ENCODE measurements at regions not wholly inside any gene's neighbourhood (a gene's known extent, or its start where the extent isn't known, plus 50 kb on each side); places are given as distances from the start of the nearest gene placed in this dataset.

- no peak for DNase-seq
- ATAC-seq: no peak
- Mint-ChIP-seq H3K4me1 (peaks cover 0 to 2% (median 0%) of the 10 kb centered on the region in 4 donors), H3K9me3 (peaks cover 0 to 2% (median 0%) of the 10 kb centered on the region in 9 donors), H3K4me3 (no peak overlapping the region), H3K36me3 (no peaks in the 10 kb centered on the region), H3K27me3 (peaks cover 0 to 17% (median 4%) of the 10 kb centered on the region in 5 donors), H3K27ac (no peak overlapping the region)
- POLR2A ChIA-PET: no interaction called here
These were observed 310.7 kb upstream of the CDH4 start for GRCh38 chr20:60941379-60941778.

GRCh38 chr20:60947819-60948218 lies 304.2 kb upstream of the CDH4 start:
- POLR2A ChIA-PET: no interaction called here
- H3K4me1 Mint-ChIP-seq: no peaks in the 10 kb centered on the region
- no peaks in the 10 kb centered on the region for H3K9me3 Mint-ChIP-seq
- H3K27me3 Mint-ChIP-seq: peaks cover 0 to 8% (median 5%) of the 10 kb centered on the region in 5 donors
- DNase-seq (no peak), ATAC-seq (no peak)
- no peak overlapping the region for H3K27ac Mint-ChIP-seq
- no peak overlapping the region for H3K4me3 Mint-ChIP-seq
- H3K36me3 Mint-ChIP-seq: no peaks in the 10 kb centered on the region

DNA sequence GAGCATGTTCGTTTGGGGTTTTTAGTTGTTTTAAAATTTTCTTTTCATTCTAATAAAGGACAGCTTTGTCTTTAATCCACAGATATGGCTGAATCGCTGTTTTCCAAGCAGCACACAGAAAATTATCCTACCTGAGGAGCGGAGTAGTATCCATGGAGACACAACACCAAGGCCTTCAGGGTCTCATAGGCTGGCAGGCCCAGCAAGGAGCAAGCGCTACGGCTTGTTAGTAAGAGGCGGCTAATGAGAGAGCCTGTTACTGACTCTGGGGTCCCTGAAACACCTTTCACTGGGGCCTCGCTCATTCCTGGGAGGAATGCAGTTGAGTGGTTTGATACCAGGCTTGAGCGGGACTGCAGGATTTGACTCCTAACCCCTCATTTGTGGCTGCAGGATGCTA lies 303.8 kb upstream of the CDH4 start:
- Mint-ChIP-seq H3K27me3 (peaks cover 0 to 8% (median 5%) of the 10 kb centered on the region in 5 donors), H3K9me3 (no peaks in the 10 kb centered on the region), H3K36me3 (no peaks in the 10 kb centered on the region), H3K27ac (no peak overlapping the region), H3K4me3 (no peak overlapping the region), H3K4me1 (no peaks in the 10 kb centered on the region)
- no peak for ATAC-seq
- POLR2A ChIA-PET: no interaction called here
- DNase-seq: no peak

GRCh38 chr20:60950561-60950960 lies 301.5 kb upstream of the CDH4 start:
- POLR2A ChIA-PET: no interaction called here

DNA sequence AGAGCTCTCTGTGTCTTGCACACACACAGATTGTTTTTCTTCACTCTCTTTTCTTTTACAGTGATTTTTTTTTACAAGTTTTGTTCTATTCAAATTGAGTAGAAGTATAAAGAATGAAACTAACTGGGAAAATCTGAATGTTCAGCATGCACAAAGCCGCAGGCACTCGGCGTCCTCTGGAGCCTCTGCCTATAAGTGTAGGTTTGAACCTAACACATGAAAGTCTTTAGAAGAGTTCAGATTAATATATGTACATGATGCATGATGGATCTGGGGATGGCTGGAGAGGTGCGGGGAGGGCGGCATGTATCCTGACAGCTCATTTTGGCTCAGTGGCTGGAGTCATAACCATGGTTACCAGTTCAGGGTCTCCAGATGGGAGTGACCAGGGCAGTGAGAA lies 301.1 kb upstream of the CDH4 start:
- POLR2A ChIA-PET: no interaction called here
- no peak for ATAC-seq
- no peak for DNase-seq
- Mint-ChIP-seq H3K9me3 (no peaks in the 10 kb centered on the region), H3K36me3 (no peaks in the 10 kb centered on the region), H3K27ac (no peak overlapping the region), H3K4me1 (no peaks in the 10 kb centered on the region), H3K4me3 (no peak overlapping the region), H3K27me3 (peaks cover 0 to 12% (median 3%) of the 10 kb centered on the region in 5 donors)

More at GRCh38 chr20:60950561-60950960, 301.5 kb upstream of the CDH4 start:
- no peaks in the 10 kb centered on the region for H3K4me1 Mint-ChIP-seq
- no peaks in the 10 kb centered on the region for H3K9me3 Mint-ChIP-seq
- no peaks in the 10 kb centered on the region for H3K36me3 Mint-ChIP-seq
- H3K27ac Mint-ChIP-seq: no peak overlapping the region
- ATAC-seq (no peak), DNase-seq (no peak)
- no peak overlapping the region for H3K4me3 Mint-ChIP-seq
- H3K27me3 Mint-ChIP-seq: peaks cover 0 to 12% (median 3%) of the 10 kb centered on the region in 5 donors

GRCh38 chr20:60952861-60953260 lies 299.2 kb upstream of the CDH4 start:
- POLR2A ChIA-PET: no interaction called here
- no peaks in the 10 kb centered on the region for H3K9me3 Mint-ChIP-seq

DNA sequence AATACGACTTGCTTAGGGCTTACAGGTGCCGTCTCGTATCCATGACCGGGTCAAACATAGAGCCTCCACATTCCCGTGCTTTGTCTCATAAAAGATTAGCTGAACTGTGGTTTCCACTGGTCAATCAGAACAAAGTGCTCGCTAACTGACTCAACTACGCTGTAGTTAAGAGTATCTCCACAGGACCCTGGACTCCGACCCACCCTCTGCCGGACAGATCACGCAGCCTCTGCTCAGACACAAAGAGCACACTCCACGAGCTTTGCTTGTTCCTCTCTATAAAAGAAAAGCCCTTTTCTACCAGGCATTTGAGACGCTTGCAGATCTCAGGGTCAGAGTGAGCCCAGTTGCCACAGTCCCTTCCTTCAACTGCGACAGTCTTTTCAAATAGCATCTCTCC lies 298.7 kb upstream of the CDH4 start:
- no peak overlapping the region for H3K27ac Mint-ChIP-seq
- H3K4me3 Mint-ChIP-seq: no peak overlapping the region
- no peak for ATAC-seq
- no peaks in the 10 kb centered on the region for H3K4me1 Mint-ChIP-seq
- H3K27me3 Mint-ChIP-seq: peaks cover 0 to 12% (median 0%) of the 10 kb centered on the region in 5 donors
- POLR2A ChIA-PET: no interaction called here
- no peaks in the 10 kb centered on the region for H3K36me3 Mint-ChIP-seq
- DNase-seq: no peak
- H3K9me3 Mint-ChIP-seq: no peaks in the 10 kb centered on the region

More at GRCh38 chr20:60952861-60953260, 299.2 kb upstream of the CDH4 start:
- Mint-ChIP-seq H3K4me3 (no peak overlapping the region), H3K27me3 (peaks cover 0 to 12% (median 0%) of the 10 kb centered on the region in 5 donors), H3K36me3 (no peaks in the 10 kb centered on the region), H3K4me1 (no peaks in the 10 kb centered on the region), H3K27ac (no peak overlapping the region)
- DNase-seq (no peak), ATAC-seq (no peak)

DNA sequence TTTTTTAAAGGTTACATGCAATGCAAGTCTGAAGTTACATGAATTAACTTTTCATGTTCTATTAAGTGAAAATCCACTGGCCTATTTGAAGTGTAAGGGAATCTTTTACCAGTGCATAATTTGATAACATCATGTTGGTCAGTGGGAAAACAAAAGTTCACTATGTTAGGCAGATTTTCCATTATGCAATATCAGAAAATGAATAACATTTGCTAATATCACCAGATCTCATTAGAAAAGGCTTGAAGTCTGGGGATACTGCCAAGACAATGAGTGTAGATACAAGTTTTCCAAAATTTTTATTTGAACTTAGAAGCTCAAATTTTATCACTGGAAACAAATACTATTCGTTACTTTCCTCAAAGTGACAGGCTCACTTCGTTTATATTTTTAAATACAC lies 296.4 kb upstream of the CDH4 start:
- ATAC-seq: no peak
- H3K36me3 Mint-ChIP-seq: no peaks in the 10 kb centered on the region
- POLR2A ChIA-PET: no interaction called here
- no peak overlapping the region for H3K27ac Mint-ChIP-seq
- H3K9me3 Mint-ChIP-seq: peaks cover 0 to 2% (median 0%) of the 10 kb centered on the region in 9 donors
- H3K27me3 Mint-ChIP-seq: peaks cover 2 to 21% (median 5%) of the 10 kb centered on the region in 5 donors
- no peak for DNase-seq
- H3K4me1 Mint-ChIP-seq: no peaks in the 10 kb centered on the region
- H3K4me3 Mint-ChIP-seq: no peak overlapping the region

GRCh38 chr20:60956194-60956593 lies 295.9 kb upstream of the CDH4 start:
- no peak for ATAC-seq
- Mint-ChIP-seq H3K27ac (no peak overlapping the region), H3K27me3 (peaks cover 2 to 22% (median 6%) of the 10 kb centered on the region in 5 donors), H3K36me3 (no peaks in the 10 kb centered on the region), H3K4me1 (no peaks in the 10 kb centered on the region), H3K4me3 (no peak overlapping the region), H3K9me3 (peaks cover 0 to 4% (median 0%) of the 10 kb centered on the region in 9 donors)
- POLR2A ChIA-PET: no interaction called here
- DNase-seq: no peak

- POLR2A ChIA-PET: no interaction called here
- no peaks in the 10 kb centered on the region for H3K36me3 Mint-ChIP-seq
- no peak for ATAC-seq
- no peaks in the 10 kb centered on the region for H3K4me1 Mint-ChIP-seq
- no peak overlapping the region for H3K4me3 Mint-ChIP-seq
- H3K27ac Mint-ChIP-seq: no peak overlapping the region
- peaks cover 2 to 27% (median 6%) of the 10 kb centered on the region in 5 donors for H3K27me3 Mint-ChIP-seq
- no peak for DNase-seq
- H3K9me3 Mint-ChIP-seq: peaks cover 0 to 4% (median 0%) of the 10 kb centered on the region in 9 donors
These were observed 294.4 kb upstream of the CDH4 start for GRCh38 chr20:60957621-60958020.

DNA sequence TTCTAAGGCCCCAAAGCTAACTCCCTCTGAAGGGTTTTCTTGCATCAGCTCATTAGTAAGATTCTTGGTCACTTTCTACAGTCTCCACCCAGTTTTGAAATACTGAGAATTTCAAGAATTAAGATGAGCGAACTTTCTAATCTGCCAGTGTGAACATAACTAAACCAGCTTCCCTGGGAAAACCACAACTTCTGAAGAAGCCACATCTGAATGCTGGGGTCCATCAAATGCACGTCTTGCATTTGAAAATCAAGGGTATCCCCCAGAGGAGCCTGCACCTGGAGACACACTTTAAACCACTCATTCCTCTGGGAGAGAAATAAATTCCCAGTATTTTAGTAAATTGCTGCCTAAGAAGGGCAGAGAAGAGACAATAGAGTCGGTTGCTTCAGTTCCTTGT lies 292.1 kb upstream of the CDH4 start:
- ATAC-seq: no peak
- Mint-ChIP-seq H3K4me1 (no peaks in the 10 kb centered on the region), H3K27ac (no peak overlapping the region), H3K9me3 (peaks cover 0 to 4% (median 0%) of the 10 kb centered on the region in 9 donors), H3K27me3 (peaks cover 2 to 21% (median 6%) of the 10 kb centered on the region in 5 donors), H3K4me3 (no peak overlapping the region), H3K36me3 (no peaks in the 10 kb centered on the region)
- DNase-seq: no peak
- POLR2A ChIA-PET: no interaction called here

GRCh38 chr20:60960500-60960899 lies 291.6 kb upstream of the CDH4 start:
- no peaks in the 10 kb centered on the region for H3K36me3 Mint-ChIP-seq
- ATAC-seq (no peak), DNase-seq (no peak)
- no peaks in the 10 kb centered on the region for H3K4me1 Mint-ChIP-seq
- H3K9me3 Mint-ChIP-seq: peaks cover 0 to 4% (median 0%) of the 10 kb centered on the region in 9 donors
- POLR2A ChIA-PET: no interaction called here
- H3K27ac Mint-ChIP-seq: no peak overlapping the region
- peaks cover 2 to 22% (median 6%) of the 10 kb centered on the region in 5 donors for H3K27me3 Mint-ChIP-seq
- H3K4me3 Mint-ChIP-seq: no peak overlapping the region

DNA sequence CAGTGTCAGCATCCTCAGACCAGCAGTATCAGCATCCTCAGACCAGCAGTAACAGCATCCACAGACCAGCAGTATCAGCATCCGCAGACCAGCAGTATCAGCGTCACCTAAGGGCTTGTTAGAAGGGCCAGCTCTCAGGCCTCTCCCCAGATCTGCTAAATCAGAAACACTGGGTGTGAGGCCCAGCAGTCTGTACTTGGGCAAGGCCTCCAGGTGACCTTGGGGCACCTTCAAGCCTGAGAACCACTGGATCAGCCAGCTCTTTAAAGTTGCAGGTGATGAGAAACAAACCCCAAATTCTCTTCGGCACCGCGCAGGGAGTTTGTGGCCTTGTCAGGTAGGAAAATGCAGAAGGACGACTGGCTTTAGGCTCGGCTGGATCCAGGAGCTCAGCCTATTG lies 290.5 kb upstream of the CDH4 start:
- no peak overlapping the region for H3K4me3 Mint-ChIP-seq
- ATAC-seq: no peak
- H3K36me3 Mint-ChIP-seq: peaks cover 0 to 4% (median 0%) of the 10 kb centered on the region in 3 donors

GRCh38 chr20:60962367-60963045 lies 289.6 kb upstream of the CDH4 start:
- Mint-ChIP-seq H3K36me3 (peaks cover 0 to 4% (median 0%) of the 10 kb centered on the region in 3 donors), H3K27ac (no peak overlapping the region), H3K9me3 (peaks cover 0 to 12% (median 0%) of the 10 kb centered on the region in 9 donors), H3K4me3 (no peak overlapping the region), H3K4me1 (no peaks in the 10 kb centered on the region), H3K27me3 (peaks cover 0 to 22% (median 6%) of the 10 kb centered on the region in 5 donors)
- DNase-seq: no peak
- POLR2A ChIA-PET: no interaction called here
- ATAC-seq: no peak

More for the DNA sequence above, 290.5 kb upstream of the CDH4 start:
- Mint-ChIP-seq H3K9me3 (peaks cover 0 to 7% (median 0%) of the 10 kb centered on the region in 9 donors), H3K27ac (no peak overlapping the region), H3K4me1 (no peaks in the 10 kb centered on the region), H3K27me3 (peaks cover 0 to 22% (median 6%) of the 10 kb centered on the region in 5 donors)
- DNase-seq: no peak
- POLR2A ChIA-PET: no interaction called here
